PFSK-1 (cell line): ENCODE measurements at regions not wholly inside any gene's neighbourhood (a gene's known extent, or its start where the extent isn't known, plus 50 kb on each side); places are given as distances from the start of the nearest gene placed in this dataset.

Experiments
- FOXP2 ChIP-seq: optimal IDR thresholded peaks from 2 replicates; pipeline ENCODE3; 2011; ENCODE audit warnings: borderline replicate concordance, control low read depth, inconsistent platforms; ENCODE audit not compliant: insufficient read depth; ENCODE audit errors: extremely low read length, extremely low read depth
- POLR2AphosphoS5 ChIP-seq: IDR thresholded peaks from 2 replicates; pipeline ENCODE4 v1.6.1; 2012; ENCODE audit warnings: low read depth, mild to moderate bottlenecking, control low read depth, low read length, moderate library complexity
- SIN3A ChIP-seq: IDR thresholded peaks from 2 replicates; pipeline ENCODE4 v1.6.1; 2012; ENCODE audit warnings: mild to moderate bottlenecking, low read length, moderate library complexity, borderline replicate concordance; ENCODE audit not compliant: insufficient read depth
- TAF1 ChIP-seq: IDR thresholded peaks from 2 replicates; pipeline ENCODE4 v1.6.1; 2012; ENCODE audit warnings: low read length, control low read depth, borderline replicate concordance; ENCODE audit not compliant: insufficient read depth
- TF ChIP-seq, protein P1 (sequence below), 2 experiments: IDR thresholded peaks; 2 replicates each; pipeline versions ENCODE4 v1.6.1 to v1.8.0; 2011 to 2012; ENCODE audit warnings: low read depth in 2 of 2, low read length in 2 of 2, control low read depth in 1 of 2, inconsistent platforms in 1 of 2, mild to moderate bottlenecking in 1 of 2, moderate library complexity in 1 of 2; ENCODE audit not compliant: insufficient read depth in 1 of 2

DNA sequence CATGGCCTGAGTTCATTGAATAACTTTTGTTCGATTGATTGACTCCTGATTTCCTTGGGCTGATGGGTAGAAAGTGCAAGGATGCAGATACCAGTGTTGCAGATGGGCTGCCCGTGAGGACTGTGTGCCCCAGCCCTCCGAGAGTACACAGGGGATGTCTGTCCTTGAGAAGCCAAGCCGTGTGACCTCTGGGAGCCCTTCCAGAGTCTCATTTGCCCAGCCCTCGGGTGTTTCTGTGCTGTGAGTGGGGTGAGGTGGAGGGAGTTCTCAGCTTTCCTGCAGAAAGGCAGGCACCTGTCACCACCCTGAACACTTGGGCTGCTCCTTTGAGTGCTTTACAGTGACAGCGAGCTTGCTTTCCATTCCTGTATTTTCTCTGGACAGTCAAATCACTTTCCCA lies 96.4 kb upstream of the CACNA1E start:
- TF ChIP-seq POLR2AphosphoS5, result no peak
- TF ChIP-seq TAF1, result no peak
- TF ChIP-seq, protein P1, sequence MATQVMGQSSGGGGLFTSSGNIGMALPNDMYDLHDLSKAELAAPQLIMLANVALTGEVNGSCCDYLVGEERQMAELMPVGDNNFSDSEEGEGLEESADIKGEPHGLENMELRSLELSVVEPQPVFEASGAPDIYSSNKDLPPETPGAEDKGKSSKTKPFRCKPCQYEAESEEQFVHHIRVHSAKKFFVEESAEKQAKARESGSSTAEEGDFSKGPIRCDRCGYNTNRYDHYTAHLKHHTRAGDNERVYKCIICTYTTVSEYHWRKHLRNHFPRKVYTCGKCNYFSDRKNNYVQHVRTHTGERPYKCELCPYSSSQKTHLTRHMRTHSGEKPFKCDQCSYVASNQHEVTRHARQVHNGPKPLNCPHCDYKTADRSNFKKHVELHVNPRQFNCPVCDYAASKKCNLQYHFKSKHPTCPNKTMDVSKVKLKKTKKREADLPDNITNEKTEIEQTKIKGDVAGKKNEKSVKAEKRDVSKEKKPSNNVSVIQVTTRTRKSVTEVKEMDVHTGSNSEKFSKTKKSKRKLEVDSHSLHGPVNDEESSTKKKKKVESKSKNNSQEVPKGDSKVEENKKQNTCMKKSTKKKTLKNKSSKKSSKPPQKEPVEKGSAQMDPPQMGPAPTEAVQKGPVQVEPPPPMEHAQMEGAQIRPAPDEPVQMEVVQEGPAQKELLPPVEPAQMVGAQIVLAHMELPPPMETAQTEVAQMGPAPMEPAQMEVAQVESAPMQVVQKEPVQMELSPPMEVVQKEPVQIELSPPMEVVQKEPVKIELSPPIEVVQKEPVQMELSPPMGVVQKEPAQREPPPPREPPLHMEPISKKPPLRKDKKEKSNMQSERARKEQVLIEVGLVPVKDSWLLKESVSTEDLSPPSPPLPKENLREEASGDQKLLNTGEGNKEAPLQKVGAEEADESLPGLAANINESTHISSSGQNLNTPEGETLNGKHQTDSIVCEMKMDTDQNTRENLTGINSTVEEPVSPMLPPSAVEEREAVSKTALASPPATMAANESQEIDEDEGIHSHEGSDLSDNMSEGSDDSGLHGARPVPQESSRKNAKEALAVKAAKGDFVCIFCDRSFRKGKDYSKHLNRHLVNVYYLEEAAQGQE (IDR thresholded peaks at IDR 0.05; ENCODE audit: insufficient read depth in 1 of 2, low read depth in 2 of 2, low read length in 2 of 2), result no peak
- TF ChIP-seq FOXP2, result no peak
- no peak for TF ChIP-seq SIN3A
